ENCODE measurements at regions not wholly inside any gene's neighbourhood (a gene's known extent, or its start where the extent isn't known, plus 50 kb on each side); places are given as distances from the start of the nearest gene placed in this dataset.

DNA sequence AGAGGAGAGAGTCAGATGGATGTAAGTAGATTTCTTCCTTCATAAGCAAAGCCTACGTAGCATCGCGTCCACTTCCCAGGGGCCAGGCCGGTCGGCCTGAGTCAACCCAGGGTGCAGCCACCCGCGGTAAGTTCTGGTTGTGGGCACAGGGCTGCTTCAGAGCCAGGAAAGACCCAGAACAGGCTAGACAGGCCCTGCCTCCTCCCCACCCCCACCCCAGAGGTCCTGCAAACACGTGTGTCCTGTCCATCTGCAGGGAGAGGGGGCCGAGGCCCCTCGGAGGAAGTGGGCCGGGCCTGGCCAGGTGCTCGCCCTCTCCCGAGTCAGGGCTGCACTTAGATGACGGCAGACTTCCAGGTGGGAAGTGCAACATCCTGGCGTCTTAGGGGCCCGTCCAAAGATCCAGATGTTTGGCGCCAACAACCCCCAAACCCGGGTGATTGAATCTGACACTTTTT lies 100.8 kb upstream of the ALDH1A3 start:
- ATAC-seq: no peak

DNA sequence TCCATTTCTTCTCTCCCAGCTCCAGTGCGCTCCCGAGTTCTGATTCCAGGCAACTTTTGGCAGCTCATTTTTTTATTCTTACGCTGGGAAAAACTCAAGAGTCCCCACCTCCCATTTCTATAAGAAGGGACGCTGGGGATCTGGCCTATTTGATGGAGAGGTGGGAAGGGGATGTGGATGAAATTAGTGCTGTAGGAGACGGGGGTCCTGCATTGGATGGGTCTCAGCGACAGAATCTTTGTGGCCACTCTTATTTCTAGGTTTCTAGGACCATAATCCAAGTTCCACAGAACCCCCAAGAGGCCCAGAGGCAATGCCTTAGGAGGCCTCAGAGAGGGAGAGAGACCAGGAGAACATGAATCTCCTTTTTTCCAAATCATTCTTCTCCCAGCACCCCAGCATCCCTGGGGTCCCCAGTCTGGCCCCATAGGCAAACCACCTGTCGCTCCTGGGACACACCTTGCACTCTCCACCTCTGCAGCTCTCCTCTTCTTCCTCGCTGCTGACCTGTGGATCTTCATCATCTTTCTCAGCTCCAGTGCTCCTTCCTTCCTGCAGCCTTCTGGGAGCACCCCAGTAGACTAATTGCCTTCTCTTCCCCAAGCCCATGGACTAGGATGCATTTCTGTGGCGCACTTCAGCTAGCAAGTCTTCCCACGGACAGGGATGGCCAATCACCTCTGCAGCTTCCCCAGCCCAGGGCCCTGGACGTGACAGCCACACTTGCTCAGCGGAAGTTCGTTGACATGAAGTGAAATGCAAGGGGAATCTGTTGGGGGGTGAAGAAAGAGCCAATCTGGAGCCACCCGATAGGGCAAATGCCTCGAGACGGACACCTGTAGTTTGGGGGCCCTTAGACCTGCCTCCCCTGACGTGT lies 100.1 kb upstream of the ALDH1A3 start:
- WGBS, 3 donors: 82 to 84% (median 83%) methylated on average over 16 to 17 of the region's 17 CpGs
- H3K27ac ChIP-seq: no peak overlapping the region
- TF ChIP-seq, protein P1, sequence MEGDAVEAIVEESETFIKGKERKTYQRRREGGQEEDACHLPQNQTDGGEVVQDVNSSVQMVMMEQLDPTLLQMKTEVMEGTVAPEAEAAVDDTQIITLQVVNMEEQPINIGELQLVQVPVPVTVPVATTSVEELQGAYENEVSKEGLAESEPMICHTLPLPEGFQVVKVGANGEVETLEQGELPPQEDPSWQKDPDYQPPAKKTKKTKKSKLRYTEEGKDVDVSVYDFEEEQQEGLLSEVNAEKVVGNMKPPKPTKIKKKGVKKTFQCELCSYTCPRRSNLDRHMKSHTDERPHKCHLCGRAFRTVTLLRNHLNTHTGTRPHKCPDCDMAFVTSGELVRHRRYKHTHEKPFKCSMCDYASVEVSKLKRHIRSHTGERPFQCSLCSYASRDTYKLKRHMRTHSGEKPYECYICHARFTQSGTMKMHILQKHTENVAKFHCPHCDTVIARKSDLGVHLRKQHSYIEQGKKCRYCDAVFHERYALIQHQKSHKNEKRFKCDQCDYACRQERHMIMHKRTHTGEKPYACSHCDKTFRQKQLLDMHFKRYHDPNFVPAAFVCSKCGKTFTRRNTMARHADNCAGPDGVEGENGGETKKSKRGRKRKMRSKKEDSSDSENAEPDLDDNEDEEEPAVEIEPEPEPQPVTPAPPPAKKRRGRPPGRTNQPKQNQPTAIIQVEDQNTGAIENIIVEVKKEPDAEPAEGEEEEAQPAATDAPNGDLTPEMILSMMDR (IDR thresholded peaks at IDR 0.05): no peak

More for the DNA sequence above, 100.8 kb upstream of the ALDH1A3 start:
- Histone ChIP-seq H3K4me3 (no peak overlapping the region), H3K36me3 (ENCODE audit: insufficient read depth in 1 of 2, low read depth in 1 of 2) (no peaks in the 10 kb centered on the region), H3K27me3 (ENCODE audit: insufficient read depth in 3 of 3, low read length in 2 of 3) (peaks cover 0 to 7% (median 1%) of the 10 kb centered on the region in 3 donors), H3K4me1 (no peaks in the 10 kb centered on the region), H3K9me3 (no peaks in the 10 kb centered on the region), H3K27ac (no peak overlapping the region)
- TF ChIP-seq, protein P1 (IDR thresholded peaks at IDR 0.05): no peak
- no peak for DNase-seq
- 52 to 55% (median 54%) methylated on average over 18 of the region's 18 CpGs for WGBS, 3 donors
- intact Hi-C loops (cut with DNase I): no loop called here

DNA sequence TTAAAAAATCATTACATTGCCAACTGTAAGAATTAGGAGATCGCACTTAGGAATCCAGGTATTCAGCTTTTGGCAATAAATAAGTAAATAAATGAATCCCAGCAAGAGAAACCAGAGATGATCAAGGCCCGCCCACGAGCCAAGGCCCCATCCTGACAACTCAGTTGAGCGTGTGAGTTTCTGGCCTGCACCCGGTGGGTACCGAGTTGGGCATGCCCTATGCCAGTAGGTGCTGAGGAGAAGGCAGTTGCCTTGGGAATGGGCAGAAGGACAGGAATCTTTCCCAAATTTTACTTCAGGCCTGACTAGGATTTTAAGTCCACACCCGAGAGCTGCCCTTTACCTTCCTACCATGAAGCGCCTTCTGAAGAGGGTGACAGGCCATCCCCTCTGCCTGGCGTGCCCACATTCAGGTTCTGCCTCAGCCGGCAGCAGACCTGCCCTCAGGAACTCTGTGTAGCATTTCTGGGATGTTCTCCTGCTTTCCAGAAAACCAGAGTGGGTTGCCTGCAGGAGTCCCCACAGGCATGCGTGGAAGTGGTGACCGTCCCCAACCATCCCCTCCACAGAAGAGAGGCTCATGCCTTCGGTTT lies 99.3 kb upstream of the ALDH1A3 start:
- H3K36me3 ChIP-seq (ENCODE audit: insufficient read depth in 1 of 2, low read depth in 1 of 2): no peaks in the 10 kb centered on the region
- no peak overlapping the region for H3K27ac ChIP-seq
- ATAC-seq: no peak
- no peak overlapping the region for H3K4me3 ChIP-seq
- intact Hi-C loops (cut with DNase I): no loop called here
- H3K9me3 ChIP-seq: no peaks in the 10 kb centered on the region
- no peaks in the 10 kb centered on the region for H3K4me1 ChIP-seq
- DNase-seq: no peak
- TF ChIP-seq, protein P1 (IDR thresholded peaks at IDR 0.05): no peak
- H3K27me3 ChIP-seq (ENCODE audit: insufficient read depth in 3 of 3, low read length in 2 of 3): peaks cover 0 to 7% (median 1%) of the 10 kb centered on the region in 3 donors
- WGBS, 3 donors: 93 to 98% (median 95%) methylated on average over 13 of the region's 13 CpGs

More for the DNA sequence above, 100.1 kb upstream of the ALDH1A3 start:
- H3K4me3 ChIP-seq: no peak overlapping the region
- no peaks in the 10 kb centered on the region for H3K4me1 ChIP-seq
- peaks cover 0 to 7% (median 1%) of the 10 kb centered on the region in 3 donors for H3K27me3 ChIP-seq (ENCODE audit: insufficient read depth in 3 of 3, low read length in 2 of 3)
- intact Hi-C loops (cut with DNase I): no loop called here
- no peaks in the 10 kb centered on the region for H3K36me3 ChIP-seq (ENCODE audit: insufficient read depth in 1 of 2, low read depth in 1 of 2)
- ATAC-seq: no peak
- DNase-seq: no peak
- no peaks in the 10 kb centered on the region for H3K9me3 ChIP-seq

DNA sequence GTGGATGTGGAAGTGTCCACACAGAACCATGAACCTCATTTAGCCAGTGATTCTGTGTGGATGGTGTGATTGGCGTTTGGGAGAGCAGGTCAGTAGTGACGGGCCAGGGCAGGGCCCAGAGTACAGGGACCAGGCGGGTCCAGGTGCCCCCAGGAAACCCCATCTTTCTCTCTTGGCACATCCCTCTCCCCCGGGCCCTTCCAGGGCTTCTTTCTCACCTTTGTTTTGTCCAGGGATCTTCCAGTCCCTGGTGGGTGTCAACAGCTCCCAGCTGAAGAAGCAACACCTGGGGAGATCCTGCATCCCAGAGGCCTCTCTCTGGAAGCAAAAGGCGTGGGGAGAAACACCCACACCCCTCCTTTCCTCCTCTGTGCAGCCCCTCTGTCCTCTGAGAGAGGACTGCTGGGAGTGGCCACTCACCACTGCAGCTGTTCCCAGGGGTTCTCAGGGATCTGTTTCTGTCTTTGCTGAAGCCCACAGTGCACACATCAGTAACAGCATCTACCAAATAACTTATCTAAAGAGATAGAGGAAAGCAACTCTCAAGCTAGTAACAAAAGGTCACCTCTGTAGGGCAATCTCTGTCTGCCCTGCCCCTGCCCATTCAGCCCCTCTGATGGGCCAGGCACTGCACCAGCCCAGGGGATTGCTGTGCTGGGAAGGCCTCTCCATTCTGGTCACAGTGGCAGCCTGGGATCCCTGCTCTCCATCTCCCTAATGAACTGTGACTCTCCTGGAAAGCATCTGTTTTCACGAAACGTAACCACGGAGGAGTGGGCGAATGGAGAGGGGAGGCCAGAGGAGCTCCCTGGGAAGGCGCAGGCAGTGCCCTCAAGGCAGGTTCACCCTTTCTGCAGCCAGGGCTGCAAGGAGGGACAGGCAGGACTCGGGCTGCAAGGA lies 98.3 kb upstream of the ALDH1A3 start:
- no peaks in the 10 kb centered on the region for H3K4me1 ChIP-seq
- ATAC-seq (no peak), DNase-seq (no peak)
- H3K4me3 ChIP-seq: no peak overlapping the region
- H3K27me3 ChIP-seq (ENCODE audit: insufficient read depth in 3 of 3, low read length in 2 of 3): peaks cover 0 to 7% (median 1%) of the 10 kb centered on the region in 3 donors
- no peaks in the 10 kb centered on the region for H3K36me3 ChIP-seq (ENCODE audit: insufficient read depth in 1 of 2, low read depth in 1 of 2)
- intact Hi-C loops (cut with DNase I): no loop called here
- no peaks in the 10 kb centered on the region for H3K9me3 ChIP-seq
- 82 to 86% (median 84%) methylated on average over 11 of the region's 11 CpGs for WGBS, 3 donors
- no peak overlapping the region for H3K27ac ChIP-seq
- TF ChIP-seq, protein P1 (IDR thresholded peaks at IDR 0.05): no peak
